ENCODE measurements at regions not wholly inside any gene's neighbourhood (a gene's known extent, or its start where the extent isn't known, plus 50 kb on each side); places are given as distances from the start of the nearest gene placed in this dataset.

GRCh38 chr7:155948423-155948822 is 136.2 kb upstream of the SHH start:
- Histone ChIP-seq H3K27me3 (ENCODE audit: insufficient read depth, poor library complexity, severe bottlenecking) (no peaks in the 10 kb centered on the region), H3K27ac (replicated peaks) (no peak overlapping the region), H3K4me3 (replicated peaks; ENCODE audit: insufficient read depth, low read length) (no peak overlapping the region)
- no peak for DNase-seq (ENCODE audit: low read depth in 1 of 2, low spot score in 1 of 2)
- TF ChIP-seq REST (IDR thresholded peaks at IDR 0.05; ENCODE audit: insufficient replicate concordance, low read depth) (no peak), GABPA (IDR thresholded peaks at IDR 0.05; ENCODE audit: low read depth) (no peak), POLR2AphosphoS5 (IDR thresholded peaks at IDR 0.05; ENCODE audit: low read depth) (no peak), SPI1 (IDR thresholded peaks at IDR 0.05; ENCODE audit: borderline replicate concordance, low read depth) (no peak), CTCF (IDR thresholded peaks at IDR 0.05; ENCODE audit: insufficient read depth, low read length) (no peak)

- Histone ChIP-seq H3K4me3 (replicated peaks; ENCODE audit: insufficient read depth, low read length) (no peak overlapping the region), H3K27me3 (ENCODE audit: insufficient read depth, poor library complexity, severe bottlenecking) (no peaks in the 10 kb centered on the region), H3K27ac (replicated peaks) (no peak overlapping the region)
- no peak for DNase-seq (ENCODE audit: low read depth in 1 of 2, low spot score in 1 of 2)
- TF ChIP-seq GABPA (IDR thresholded peaks at IDR 0.05; ENCODE audit: low read depth): no peak
- TF ChIP-seq POLR2AphosphoS5 (IDR thresholded peaks at IDR 0.05; ENCODE audit: low read depth): no peak
- no peak for TF ChIP-seq REST (IDR thresholded peaks at IDR 0.05; ENCODE audit: insufficient replicate concordance, low read depth)
- TF ChIP-seq SPI1 (IDR thresholded peaks at IDR 0.05; ENCODE audit: borderline replicate concordance, low read depth): no peak
- no peak for TF ChIP-seq CTCF (IDR thresholded peaks at IDR 0.05; ENCODE audit: insufficient read depth, low read length)
Observed at GRCh38 chr7:155947051-155947450, 134.8 kb upstream of the SHH start.

- H3K4me3 ChIP-seq (replicated peaks; ENCODE audit: insufficient read depth, low read length): no peak overlapping the region
Observed at GRCh38 chr7:155945670-155946325, 133.5 kb upstream of the SHH start.

More at GRCh38 chr7:155945670-155946325, 133.5 kb upstream of the SHH start:
- no peak for DNase-seq (ENCODE audit: low read depth in 1 of 2, low spot score in 1 of 2)
- Histone ChIP-seq H3K27me3 (ENCODE audit: insufficient read depth, poor library complexity, severe bottlenecking) (no peaks in the 10 kb centered on the region), H3K27ac (replicated peaks) (no peak overlapping the region)
- TF ChIP-seq REST (IDR thresholded peaks at IDR 0.05; ENCODE audit: insufficient replicate concordance, low read depth): no peak
- TF ChIP-seq CTCF (IDR thresholded peaks at IDR 0.05; ENCODE audit: insufficient read depth, low read length): no peak
- no peak for TF ChIP-seq GABPA (IDR thresholded peaks at IDR 0.05; ENCODE audit: low read depth)
- TF ChIP-seq SPI1 (IDR thresholded peaks at IDR 0.05; ENCODE audit: borderline replicate concordance, low read depth): no peak
- TF ChIP-seq POLR2AphosphoS5 (IDR thresholded peaks at IDR 0.05; ENCODE audit: low read depth): no peak
